ENCODE measurements at regions not wholly inside any gene's neighbourhood (a gene's known extent, or its start where the extent isn't known, plus 50 kb on each side); places are given as distances from the start of the nearest gene placed in this dataset.

- no peak for TF ChIP-seq CTCF (IDR thresholded peaks at IDR 0.05; ENCODE audit: borderline replicate concordance, insufficient read depth, low read depth, low read length)
- no peak overlapping the region for H3K4me3 ChIP-seq (ENCODE audit: low read depth, low read length)
These were observed 189.0 kb downstream of the AASDH start for GRCh38 chr4:56198265-56198664.

GRCh38 chr4:56197387-56197786 is 189.9 kb downstream of the AASDH start:
- H3K4me3 ChIP-seq (ENCODE audit: low read depth, low read length), result no peak overlapping the region
- TF ChIP-seq CTCF (IDR thresholded peaks at IDR 0.05; ENCODE audit: borderline replicate concordance, insufficient read depth, low read depth, low read length), result no peak

GRCh38 chr4:56195025-56195424 is 192.3 kb downstream of the AASDH start:
- H3K4me3 ChIP-seq (ENCODE audit: low read depth, low read length), result no peak overlapping the region
- no peak for TF ChIP-seq CTCF (IDR thresholded peaks at IDR 0.05; ENCODE audit: borderline replicate concordance, insufficient read depth, low read depth, low read length)

GRCh38 chr4:56191534-56191933 is 195.8 kb downstream of the AASDH start:
- no peak for TF ChIP-seq CTCF (IDR thresholded peaks at IDR 0.05; ENCODE audit: borderline replicate concordance, insufficient read depth, low read depth, low read length)
- no peak overlapping the region for H3K4me3 ChIP-seq (ENCODE audit: low read depth, low read length)

GRCh38 chr4:56187688-56188087 is 199.6 kb downstream of the AASDH start:
- no peak for TF ChIP-seq CTCF (IDR thresholded peaks at IDR 0.05; ENCODE audit: borderline replicate concordance, insufficient read depth, low read depth, low read length)
- H3K4me3 ChIP-seq (ENCODE audit: low read depth, low read length), result no peak overlapping the region

- no peak overlapping the region for H3K4me3 ChIP-seq (ENCODE audit: low read depth, low read length)
- TF ChIP-seq CTCF (IDR thresholded peaks at IDR 0.05; ENCODE audit: borderline replicate concordance, insufficient read depth, low read depth, low read length), result no peak
These were observed 200.3 kb downstream of the AASDH start for GRCh38 chr4:56186808-56187523.

GRCh38 chr4:56185901-56186300 is 201.4 kb downstream of the AASDH start:
- no peak for TF ChIP-seq CTCF (IDR thresholded peaks at IDR 0.05; ENCODE audit: borderline replicate concordance, insufficient read depth, low read depth, low read length)
- H3K4me3 ChIP-seq (ENCODE audit: low read depth, low read length), result no peak overlapping the region

Data from GM12875 (cell line).